ENCODE measurements at regions not wholly inside any gene's neighbourhood (a gene's known extent, or its start where the extent isn't known, plus 50 kb on each side); places are given as distances from the start of the nearest gene placed in this dataset.

DNA sequence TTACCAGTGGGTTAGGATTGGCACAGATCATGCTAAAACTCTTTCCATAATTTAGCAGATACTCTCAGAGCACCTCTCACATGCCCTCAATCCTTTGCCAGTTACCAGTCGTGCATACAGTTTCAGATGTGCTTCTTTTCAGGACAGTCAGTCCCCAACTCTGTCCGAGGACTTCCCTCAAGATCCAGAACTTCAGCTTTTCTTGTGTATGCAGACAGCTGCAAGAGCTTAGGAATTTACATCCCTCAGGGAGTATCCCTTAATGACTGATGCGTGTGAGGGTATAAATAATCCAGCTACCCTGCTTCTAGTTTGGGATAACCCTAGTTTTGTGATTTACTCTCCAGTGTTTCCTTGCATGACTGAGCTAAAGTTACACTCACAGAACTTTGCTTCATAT is 393.0 kb upstream of the PLXNA2 start:
- H3K9ac ChIP-seq (ENCODE audit: low read length in 2 of 2), result no peak overlapping the region
- no peak overlapping the region for H3K4me3 ChIP-seq (ENCODE audit: low read length in 2 of 2)
- H3K4me1 ChIP-seq (ENCODE audit: control insufficient read depth, insufficient read depth, low read length), result no peaks in the 10 kb centered on the region
- no peaks in the 10 kb centered on the region for H3K27me3 ChIP-seq (ENCODE audit: control insufficient read depth in 1 of 2, insufficient read depth in 2 of 2, low read length in 2 of 2)
- no peaks in the 10 kb centered on the region for H3K36me3 ChIP-seq (ENCODE audit: control insufficient read depth in 2 of 2, insufficient read depth in 2 of 2, low read length in 2 of 2)
- peaks cover 0 to 3% of the 10 kb centered on the region in 2 donors for H3K9me3 ChIP-seq (ENCODE audit: control insufficient read depth in 2 of 2, low read length in 2 of 2)
- no peak overlapping the region for H3K27ac ChIP-seq (ENCODE audit: low read length)

DNA sequence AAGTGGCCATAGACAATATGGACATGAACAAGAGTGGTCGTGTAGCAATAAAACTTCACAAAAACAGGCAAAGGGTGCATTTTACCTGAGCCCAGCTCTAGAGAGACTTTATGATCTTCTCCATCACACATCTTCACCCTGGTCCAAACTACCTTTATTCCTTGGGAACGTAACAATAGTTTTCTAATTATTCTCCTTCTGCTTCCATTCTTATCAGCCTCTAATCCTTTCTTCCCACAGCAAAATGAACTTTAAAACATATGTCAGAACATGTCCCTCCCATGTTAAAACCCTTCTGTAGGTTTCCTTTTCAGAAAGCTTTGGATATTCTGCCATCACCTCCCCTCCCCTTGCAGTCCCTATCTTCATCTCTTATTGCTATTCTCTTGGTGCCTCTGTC is 395.2 kb upstream of the PLXNA2 start:
- H3K4me1 ChIP-seq (ENCODE audit: control insufficient read depth, insufficient read depth, low read length), result no peaks in the 10 kb centered on the region
- H3K36me3 ChIP-seq (ENCODE audit: control insufficient read depth in 2 of 2, insufficient read depth in 2 of 2, low read length in 2 of 2), result no peaks in the 10 kb centered on the region
- H3K27ac ChIP-seq (ENCODE audit: low read length), result no peak overlapping the region
- H3K9me3 ChIP-seq (ENCODE audit: control insufficient read depth in 2 of 2, low read length in 2 of 2), result peaks cover 0 to 3% of the 10 kb centered on the region in 2 donors
- no peak overlapping the region for H3K4me3 ChIP-seq (ENCODE audit: low read length in 2 of 2)
- H3K27me3 ChIP-seq (ENCODE audit: control insufficient read depth in 1 of 2, insufficient read depth in 2 of 2, low read length in 2 of 2), result no peaks in the 10 kb centered on the region
- no peak overlapping the region for H3K9ac ChIP-seq (ENCODE audit: low read length in 2 of 2)

DNA sequence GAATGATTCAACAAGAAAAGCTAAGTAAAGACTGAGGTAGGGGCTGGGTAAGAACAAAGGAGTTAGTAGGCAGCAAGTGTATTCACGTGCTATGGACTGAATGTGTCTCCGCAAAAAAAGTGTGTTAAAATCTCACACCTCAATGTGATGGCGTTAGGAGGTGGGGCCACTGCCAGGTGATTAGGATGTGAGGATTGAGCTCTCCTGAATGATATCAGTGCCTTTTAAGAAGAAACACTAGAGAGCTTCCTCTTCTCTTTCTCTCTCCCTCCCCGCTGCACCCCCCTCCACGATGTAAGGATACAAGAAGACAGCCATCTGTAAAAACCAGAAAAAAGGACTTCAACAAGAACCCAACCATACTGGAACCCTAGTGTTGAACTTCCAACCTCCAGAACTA is 396.1 kb upstream of the PLXNA2 start:
- H3K36me3 ChIP-seq (ENCODE audit: control insufficient read depth in 2 of 2, insufficient read depth in 2 of 2, low read length in 2 of 2), result no peaks in the 10 kb centered on the region
- H3K27me3 ChIP-seq (ENCODE audit: control insufficient read depth in 1 of 2, insufficient read depth in 2 of 2, low read length in 2 of 2), result no peaks in the 10 kb centered on the region
- H3K9me3 ChIP-seq (ENCODE audit: control insufficient read depth in 2 of 2, low read length in 2 of 2), result peaks cover 0 to 3% of the 10 kb centered on the region in 2 donors
- no peak overlapping the region for H3K9ac ChIP-seq (ENCODE audit: low read length in 2 of 2)
- H3K27ac ChIP-seq (ENCODE audit: low read length), result no peak overlapping the region
- H3K4me3 ChIP-seq (ENCODE audit: low read length in 2 of 2), result no peak overlapping the region
- H3K4me1 ChIP-seq (ENCODE audit: control insufficient read depth, insufficient read depth, low read length), result no peaks in the 10 kb centered on the region

DNA sequence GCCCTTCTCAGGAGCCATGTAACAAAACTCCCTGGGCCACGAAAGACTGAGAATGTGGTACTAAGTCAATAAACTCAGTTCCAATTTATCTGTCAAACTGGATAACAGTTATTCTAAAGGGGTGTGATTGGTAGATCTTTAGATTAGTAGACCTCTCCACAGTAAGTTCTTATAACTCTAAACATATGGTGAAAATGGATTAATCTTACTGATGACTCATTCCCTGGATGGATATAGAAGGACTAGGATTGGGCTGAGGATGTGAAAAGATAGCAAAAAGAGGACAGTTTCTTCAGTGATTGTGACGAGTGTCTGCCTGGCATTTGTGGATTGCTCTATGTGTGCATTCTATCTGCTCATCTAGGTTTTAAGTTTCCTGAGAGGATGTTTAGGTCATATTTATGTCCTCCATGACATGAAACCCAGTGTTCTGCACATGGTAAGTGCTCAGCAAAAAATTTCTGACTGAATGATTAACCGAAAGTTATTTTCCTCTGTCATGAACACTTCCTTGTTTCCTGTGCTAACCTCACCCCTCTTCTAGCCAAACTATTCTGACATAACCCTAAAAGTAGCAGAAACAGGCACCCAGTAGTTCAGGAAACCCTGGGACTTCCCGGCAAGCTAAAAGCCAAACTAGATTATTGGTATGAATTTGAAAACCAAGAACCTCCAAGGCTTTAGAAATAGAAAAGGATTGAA is 397.5 kb upstream of the PLXNA2 start:
- Histone ChIP-seq H3K9me3 (ENCODE audit: control insufficient read depth in 2 of 2, low read length in 2 of 2) (peaks cover 0 to 3% of the 10 kb centered on the region in 2 donors), H3K27me3 (ENCODE audit: control insufficient read depth in 1 of 2, insufficient read depth in 2 of 2, low read length in 2 of 2) (no peaks in the 10 kb centered on the region), H3K4me1 (ENCODE audit: control insufficient read depth, insufficient read depth, low read length) (no peaks in the 10 kb centered on the region), H3K27ac (ENCODE audit: low read length) (no peak overlapping the region), H3K9ac (ENCODE audit: low read length in 2 of 2) (no peak overlapping the region), H3K36me3 (ENCODE audit: control insufficient read depth in 2 of 2, insufficient read depth in 2 of 2, low read length in 2 of 2) (no peaks in the 10 kb centered on the region), H3K4me3 (ENCODE audit: low read length in 2 of 2) (no peak overlapping the region)

DNA sequence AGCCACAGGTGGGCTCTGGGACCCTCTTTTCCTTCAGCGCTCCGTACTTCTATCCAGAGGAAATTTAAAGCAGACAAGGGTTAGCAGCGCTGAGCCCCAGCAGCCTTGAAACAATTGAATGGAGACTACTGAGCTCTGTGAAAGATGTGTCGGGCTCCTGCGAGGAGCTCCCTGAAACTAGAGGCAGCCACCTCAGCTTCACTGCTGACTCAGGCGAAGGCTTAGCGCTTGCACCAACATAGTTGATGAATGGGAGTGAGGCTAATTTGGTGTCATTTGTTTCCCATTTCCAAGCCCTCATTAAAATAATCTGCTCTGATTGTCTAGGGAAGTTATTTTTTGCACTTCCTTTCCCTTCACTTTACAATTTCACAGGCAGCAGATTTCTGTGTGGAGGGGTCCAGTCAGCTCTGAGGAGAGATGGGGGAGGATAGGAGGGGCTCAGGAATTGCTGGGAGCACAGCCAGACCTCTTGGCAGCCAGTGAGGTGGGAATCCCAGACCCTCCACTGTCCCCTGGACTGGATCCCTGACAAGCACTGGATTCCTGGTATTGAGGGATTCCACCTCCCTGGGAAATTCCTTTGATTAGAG is 398.9 kb upstream of the PLXNA2 start:
- Histone ChIP-seq H3K27ac (ENCODE audit: low read length) (no peak overlapping the region), H3K9me3 (ENCODE audit: control insufficient read depth in 2 of 2, low read length in 2 of 2) (peaks cover 0 to 3% of the 10 kb centered on the region in 2 donors), H3K9ac (ENCODE audit: low read length in 2 of 2) (no peak overlapping the region), H3K4me1 (ENCODE audit: control insufficient read depth, insufficient read depth, low read length) (no peaks in the 10 kb centered on the region), H3K27me3 (ENCODE audit: control insufficient read depth in 1 of 2, insufficient read depth in 2 of 2, low read length in 2 of 2) (no peaks in the 10 kb centered on the region), H3K36me3 (ENCODE audit: control insufficient read depth in 2 of 2, insufficient read depth in 2 of 2, low read length in 2 of 2) (no peaks in the 10 kb centered on the region), H3K4me3 (ENCODE audit: low read length in 2 of 2) (no peak overlapping the region)

DNA sequence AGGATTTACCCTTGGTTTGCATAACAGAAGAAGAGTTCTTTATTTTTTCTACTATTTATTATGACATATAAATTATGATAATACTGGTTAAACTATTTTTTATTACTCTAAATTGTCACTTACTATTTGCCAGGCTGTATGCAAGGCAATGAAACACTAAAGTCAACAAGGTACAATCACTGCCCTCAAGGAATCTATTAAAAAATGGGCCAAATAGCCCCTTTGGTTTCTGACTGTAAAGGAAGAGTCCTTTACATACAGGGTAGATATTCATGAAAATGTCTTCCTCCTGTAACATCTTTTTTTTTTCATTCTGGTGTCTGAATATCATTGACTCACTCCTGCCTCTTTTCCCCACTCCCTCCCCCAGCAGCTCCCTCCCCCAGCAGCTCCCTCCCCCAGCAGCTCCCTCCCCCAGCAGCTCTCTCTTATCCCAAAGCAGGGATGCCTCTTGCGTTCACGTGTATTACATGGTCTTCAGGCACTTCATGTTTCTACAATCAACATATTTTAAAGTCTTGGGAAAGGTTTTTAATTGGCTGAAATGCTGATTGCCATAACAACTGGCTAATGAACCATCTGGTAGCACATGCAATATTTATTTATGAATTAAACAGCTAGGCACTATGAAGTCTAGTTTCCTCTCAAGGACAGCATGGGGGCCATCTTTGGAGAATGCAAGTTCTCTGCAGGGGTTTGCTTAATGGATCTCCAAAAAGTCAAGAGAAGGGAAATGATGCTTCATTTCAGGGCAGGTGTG is 400.4 kb upstream of the PLXNA2 start:
- no peak overlapping the region for H3K9ac ChIP-seq (ENCODE audit: low read length in 2 of 2)
- H3K4me3 ChIP-seq (ENCODE audit: low read length in 2 of 2), result no peak overlapping the region
- H3K27ac ChIP-seq (ENCODE audit: low read length), result no peak overlapping the region
- H3K27me3 ChIP-seq (ENCODE audit: control insufficient read depth in 1 of 2, insufficient read depth in 2 of 2, low read length in 2 of 2), result no peaks in the 10 kb centered on the region
- H3K9me3 ChIP-seq (ENCODE audit: control insufficient read depth in 2 of 2, low read length in 2 of 2), result peaks cover 0 to 3% of the 10 kb centered on the region in 2 donors
- no peaks in the 10 kb centered on the region for H3K36me3 ChIP-seq (ENCODE audit: control insufficient read depth in 2 of 2, insufficient read depth in 2 of 2, low read length in 2 of 2)
- no peaks in the 10 kb centered on the region for H3K4me1 ChIP-seq (ENCODE audit: control insufficient read depth, insufficient read depth, low read length)

DNA sequence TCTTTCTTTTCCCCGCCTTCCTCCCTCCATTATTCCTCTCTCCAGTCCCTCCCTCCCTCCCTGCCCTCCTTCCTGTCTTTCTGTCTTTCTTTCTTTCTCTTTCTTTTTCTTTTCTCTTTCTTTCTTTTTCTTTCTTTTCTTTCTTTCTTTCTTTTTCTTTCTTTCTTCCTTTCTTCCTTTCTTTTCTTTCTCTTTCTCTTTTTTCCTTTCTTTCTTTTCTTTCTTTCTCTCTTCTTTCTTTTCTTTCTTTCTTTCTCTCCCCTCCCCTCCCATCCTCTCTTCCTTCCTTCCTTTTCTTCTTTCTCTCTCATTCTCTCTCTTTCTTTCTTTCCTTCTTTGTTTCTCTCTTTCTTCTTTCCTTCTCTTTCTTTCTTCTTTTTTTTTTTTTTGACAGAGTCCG is 402.2 kb upstream of the PLXNA2 start:
- H3K9ac ChIP-seq (ENCODE audit: low read length in 2 of 2), result no peak overlapping the region
- no peaks in the 10 kb centered on the region for H3K36me3 ChIP-seq (ENCODE audit: control insufficient read depth in 2 of 2, insufficient read depth in 2 of 2, low read length in 2 of 2)
- H3K27me3 ChIP-seq (ENCODE audit: control insufficient read depth in 1 of 2, insufficient read depth in 2 of 2, low read length in 2 of 2), result peaks cover 0 to 5% of the 10 kb centered on the region in 2 donors
- H3K9me3 ChIP-seq (ENCODE audit: control insufficient read depth in 2 of 2, low read length in 2 of 2), result no peaks in the 10 kb centered on the region
- no peak overlapping the region for H3K27ac ChIP-seq (ENCODE audit: low read length)
- H3K4me1 ChIP-seq (ENCODE audit: control insufficient read depth, insufficient read depth, low read length), result no peaks in the 10 kb centered on the region
- H3K4me3 ChIP-seq (ENCODE audit: low read length in 2 of 2), result no peak overlapping the region

DNA sequence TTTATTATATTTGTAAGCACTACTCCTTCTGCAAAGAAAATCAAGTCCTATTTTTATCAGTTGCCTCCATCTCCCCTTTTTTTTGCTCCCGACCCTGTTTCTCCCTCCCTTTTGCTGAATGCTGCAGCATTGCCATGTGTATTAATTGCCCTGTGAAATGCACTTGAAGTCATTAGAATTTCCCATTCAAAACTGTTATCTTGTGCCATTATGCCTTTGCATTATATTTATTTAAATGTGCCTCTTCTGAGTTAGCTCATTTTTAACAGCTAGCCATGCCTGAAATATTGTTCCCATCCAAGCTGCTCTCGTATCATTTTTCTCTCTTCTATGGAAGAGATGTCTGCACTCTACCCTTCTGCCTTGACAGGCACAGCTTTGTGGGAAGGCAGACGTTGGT is 404.0 kb upstream of the PLXNA2 start:
- H3K9me3 ChIP-seq (ENCODE audit: control insufficient read depth in 2 of 2, low read length in 2 of 2), result no peaks in the 10 kb centered on the region
- peaks cover 2 to 6% of the 10 kb centered on the region in 2 donors for H3K27me3 ChIP-seq (ENCODE audit: control insufficient read depth in 1 of 2, insufficient read depth in 2 of 2, low read length in 2 of 2)
- no peaks in the 10 kb centered on the region for H3K36me3 ChIP-seq (ENCODE audit: control insufficient read depth in 2 of 2, insufficient read depth in 2 of 2, low read length in 2 of 2)
- H3K9ac ChIP-seq (ENCODE audit: low read length in 2 of 2), result no peak overlapping the region
- no peaks in the 10 kb centered on the region for H3K4me1 ChIP-seq (ENCODE audit: control insufficient read depth, insufficient read depth, low read length)
- H3K4me3 ChIP-seq (ENCODE audit: low read length in 2 of 2), result no peak overlapping the region
- H3K27ac ChIP-seq (ENCODE audit: low read length), result no peak overlapping the region

DNA sequence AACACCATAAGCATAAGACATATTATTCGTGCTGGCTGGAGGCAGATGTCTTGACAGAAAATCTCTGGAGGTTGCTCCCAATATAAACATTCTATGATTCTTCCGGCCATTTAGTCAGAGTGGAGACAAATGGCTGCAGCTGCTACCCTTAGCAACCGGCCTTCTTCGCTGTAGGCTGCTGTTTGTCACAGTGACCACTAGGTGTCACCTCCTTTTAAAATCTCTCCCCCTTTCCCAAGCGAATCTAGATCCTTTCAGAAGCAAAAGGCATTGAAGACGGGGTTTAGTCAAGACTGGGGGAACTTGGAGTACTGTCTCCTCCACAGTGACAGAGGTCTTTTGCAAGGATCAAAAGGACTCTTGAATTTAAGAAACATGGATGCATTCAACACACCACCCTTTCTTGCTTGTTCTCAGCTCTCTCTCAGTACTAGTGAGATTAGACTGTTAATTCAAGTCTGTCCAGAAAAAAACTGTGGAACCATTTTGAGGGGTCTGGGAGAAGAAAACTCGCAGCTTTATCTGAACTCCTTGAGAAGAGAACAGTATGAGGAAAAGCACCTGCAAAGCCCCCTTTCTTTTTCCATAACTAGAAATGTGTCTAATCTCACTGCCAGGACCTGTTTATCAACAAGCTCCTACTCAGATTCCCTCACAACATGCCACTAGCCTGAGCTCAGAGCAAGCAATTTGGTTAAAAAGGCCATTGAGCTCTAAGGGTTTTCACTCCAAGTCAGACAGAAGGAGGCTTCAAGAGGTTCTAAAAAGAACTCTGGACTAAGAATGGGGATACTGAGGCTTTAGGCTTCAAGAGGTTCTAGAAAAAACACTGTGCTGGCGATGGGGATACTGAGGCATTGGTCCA is 408.3 kb upstream of the PLXNA2 start:
- Histone ChIP-seq H3K9ac (ENCODE audit: low read length in 2 of 2) (no peak overlapping the region), H3K9me3 (ENCODE audit: control insufficient read depth in 2 of 2, low read length in 2 of 2) (no peaks in the 10 kb centered on the region), H3K27ac (ENCODE audit: low read length) (no peak overlapping the region), H3K4me3 (ENCODE audit: low read length in 2 of 2) (no peak overlapping the region), H3K27me3 (ENCODE audit: control insufficient read depth in 1 of 2, insufficient read depth in 2 of 2, low read length in 2 of 2) (peaks cover 3 to 6% of the 10 kb centered on the region in 2 donors), H3K4me1 (ENCODE audit: control insufficient read depth, insufficient read depth, low read length) (no peaks in the 10 kb centered on the region), H3K36me3 (ENCODE audit: control insufficient read depth in 2 of 2, insufficient read depth in 2 of 2, low read length in 2 of 2) (no peaks in the 10 kb centered on the region)

DNA sequence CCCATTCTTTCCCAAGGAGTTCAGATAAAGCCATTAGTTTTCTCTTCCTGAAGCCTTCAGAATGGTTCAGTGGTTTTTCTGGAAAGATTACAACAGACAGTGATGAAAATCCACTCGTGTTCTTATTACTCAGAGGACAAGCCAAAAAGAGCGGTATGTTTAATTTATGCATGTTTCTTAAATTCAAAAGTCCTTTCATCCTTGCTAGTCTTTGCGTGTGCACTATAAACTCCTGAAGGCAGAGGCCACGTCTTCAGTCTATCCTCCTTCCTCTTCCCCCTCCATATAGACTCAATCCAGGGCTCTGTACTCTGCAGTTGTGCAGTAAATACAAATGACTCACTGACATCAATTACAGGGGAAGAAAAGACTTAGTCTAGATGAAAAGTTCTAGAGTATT is 409.2 kb upstream of the PLXNA2 start:
- H3K27me3 ChIP-seq (ENCODE audit: control insufficient read depth in 1 of 2, insufficient read depth in 2 of 2, low read length in 2 of 2), result peaks cover 3 to 6% of the 10 kb centered on the region in 2 donors
- no peak overlapping the region for H3K9ac ChIP-seq (ENCODE audit: low read length in 2 of 2)
- H3K4me1 ChIP-seq (ENCODE audit: control insufficient read depth, insufficient read depth, low read length), result no peaks in the 10 kb centered on the region
- no peak overlapping the region for H3K27ac ChIP-seq (ENCODE audit: low read length)
- no peaks in the 10 kb centered on the region for H3K36me3 ChIP-seq (ENCODE audit: control insufficient read depth in 2 of 2, insufficient read depth in 2 of 2, low read length in 2 of 2)
- no peak overlapping the region for H3K4me3 ChIP-seq (ENCODE audit: low read length in 2 of 2)
- no peaks in the 10 kb centered on the region for H3K9me3 ChIP-seq (ENCODE audit: control insufficient read depth in 2 of 2, low read length in 2 of 2)

All from stomach smooth muscle (tissue), 2 donors.